CD4-positive, alpha-beta T cell treated with Interleukin-17A for 4 hours (primary cell): ENCODE measurements at regions not wholly inside any gene's neighbourhood (a gene's known extent, or its start where the extent isn't known, plus 50 kb on each side); places are given as distances from the start of the nearest gene placed in this dataset.

ENCODE experiments used
- DNase-seq: peaks from one replicate; pipeline ENCODE4 v3.0.0-alpha.2; 2020; ENCODE audit warnings: mixed read lengths

GRCh38 chr17:55668312-55668920 is 54.2 kb downstream of the TMEM100 start:
- DNase-seq = no peak

DNA sequence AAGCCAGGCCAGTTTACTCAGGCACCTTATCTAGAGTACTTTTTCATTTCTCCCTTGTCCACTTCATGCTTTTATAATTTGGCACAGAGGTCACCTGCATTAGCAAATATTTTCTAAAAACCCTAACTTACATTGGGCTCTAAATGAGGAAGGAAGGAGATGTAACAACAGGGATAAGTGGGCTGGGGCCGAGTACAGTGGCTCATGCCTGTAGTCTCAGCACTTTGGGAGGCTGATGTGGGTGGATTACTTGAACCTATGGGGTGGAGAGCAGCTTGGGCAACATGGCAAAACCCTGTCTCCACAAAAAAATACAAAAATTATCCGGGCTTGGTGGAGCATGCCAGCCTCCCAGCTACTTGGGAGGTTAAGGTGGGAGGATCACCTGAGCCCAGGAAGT is 55.9 kb downstream of the TMEM100 start:
- DNase-seq = no peak

GRCh38 chr17:55664287-55664686 is 58.4 kb downstream of the TMEM100 start:
- DNase-seq = no peak

- no peak for DNase-seq
Measured at GRCh38 chr17:55663400-55663799, 59.3 kb downstream of the TMEM100 start.

DNA sequence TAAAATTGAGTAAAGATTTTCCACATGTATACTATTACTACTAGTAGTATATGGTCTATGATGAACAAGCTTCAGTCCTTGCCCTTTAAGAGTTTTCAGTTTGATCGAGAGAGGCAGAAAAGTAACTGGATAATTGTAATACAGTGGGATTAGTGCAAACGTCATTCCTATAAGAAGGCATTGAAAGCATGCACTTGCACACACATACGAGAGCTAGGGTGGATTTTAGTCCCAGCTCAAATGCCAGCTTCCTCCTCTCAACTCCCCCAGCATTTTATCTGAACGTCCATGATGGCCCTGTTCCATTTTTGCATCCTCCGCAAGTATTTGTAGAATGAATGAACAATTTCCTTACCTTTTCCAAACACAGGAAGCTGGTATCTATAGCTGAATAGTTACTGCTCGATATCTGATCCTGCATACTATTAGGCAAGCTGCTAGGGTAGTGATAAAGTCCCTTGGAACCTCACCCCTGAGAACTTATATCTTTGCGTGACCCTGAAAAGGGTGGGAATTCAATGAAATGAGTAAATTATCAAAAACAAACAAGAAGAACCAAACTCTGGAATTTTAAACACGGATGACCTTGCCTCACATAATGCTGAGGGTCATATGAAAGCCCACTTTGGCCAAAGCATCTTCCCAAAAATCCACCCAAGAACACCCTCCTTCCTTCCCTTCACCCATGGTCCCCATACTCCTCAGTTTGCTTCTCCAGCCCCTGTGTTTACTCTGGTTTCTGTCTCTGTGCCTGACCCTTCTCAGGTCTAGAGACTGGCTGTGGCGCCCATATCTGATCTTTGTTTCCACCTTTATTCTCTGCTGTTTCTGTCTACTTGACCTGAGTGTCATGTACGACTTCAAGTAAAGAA is 60.5 kb downstream of the TMEM100 start:
- DNase-seq = no peak

- no peak for DNase-seq
Measured at GRCh38 chr17:55661256-55661758, 61.4 kb downstream of the TMEM100 start.

GRCh38 chr17:55660178-55660886 is 62.3 kb downstream of the TMEM100 start:
- DNase-seq = no peak

GRCh38 chr17:55659661-55660060 is 63.0 kb downstream of the TMEM100 start:
- no peak for DNase-seq

DNA sequence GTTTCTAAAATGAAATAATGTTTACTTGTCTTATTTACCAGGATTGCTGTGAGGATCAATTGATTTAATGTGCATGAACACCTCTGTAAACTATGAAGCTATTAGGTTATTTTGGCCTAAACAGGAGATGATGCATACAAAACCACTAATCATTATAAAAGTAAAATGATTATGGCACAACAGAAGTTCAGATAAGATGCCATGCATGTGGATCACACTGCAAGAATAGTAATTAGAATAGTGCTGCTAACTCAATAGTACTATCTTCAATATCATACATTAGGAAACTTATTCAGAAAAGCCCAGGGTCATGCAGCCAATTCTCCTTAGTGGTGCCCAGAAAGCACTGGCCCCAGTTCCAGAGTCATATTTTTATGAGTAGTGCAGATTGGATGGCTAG is 66.9 kb downstream of the TMEM100 start:
- no peak for DNase-seq

GRCh38 chr17:55654821-55655220 is 67.8 kb downstream of the TMEM100 start:
- DNase-seq = no peak

- no peak for DNase-seq
Measured at GRCh38 chr17:55654022-55654421, 68.6 kb downstream of the TMEM100 start.

GRCh38 chr17:55652825-55653224 is 69.8 kb downstream of the TMEM100 start:
- no peak for DNase-seq

DNA sequence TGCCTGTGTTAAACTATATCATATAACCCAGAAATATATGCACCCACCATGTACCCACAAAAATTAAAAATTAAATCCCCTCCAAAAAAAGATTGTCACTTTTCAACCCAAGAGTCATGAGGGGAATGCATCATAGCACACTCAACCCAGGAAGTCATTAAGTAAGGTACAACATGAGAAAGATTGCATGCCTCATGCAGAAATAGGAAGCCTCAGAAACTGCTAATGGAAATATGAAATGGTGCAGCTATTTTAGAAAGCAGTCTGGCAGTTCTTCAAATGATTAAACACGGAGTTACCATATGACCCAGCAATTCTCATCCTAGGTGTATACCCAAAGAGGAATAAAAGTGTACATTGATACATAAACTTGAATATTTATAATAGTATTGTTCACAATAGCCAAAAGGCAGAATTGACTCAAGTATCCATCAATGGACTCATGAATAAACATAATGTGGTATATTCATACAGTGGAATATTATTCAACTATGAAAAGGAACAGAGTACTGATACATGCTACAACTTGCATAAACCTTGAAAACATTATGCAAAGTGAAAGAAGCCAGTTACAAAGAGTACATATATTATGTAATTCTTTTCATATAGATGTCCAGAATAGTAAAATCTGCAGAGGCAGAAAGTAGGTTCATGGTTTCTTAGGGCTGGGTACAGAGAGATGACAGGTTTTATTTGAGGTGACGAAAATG is 70.4 kb downstream of the TMEM100 start:
- DNase-seq = no peak

DNA sequence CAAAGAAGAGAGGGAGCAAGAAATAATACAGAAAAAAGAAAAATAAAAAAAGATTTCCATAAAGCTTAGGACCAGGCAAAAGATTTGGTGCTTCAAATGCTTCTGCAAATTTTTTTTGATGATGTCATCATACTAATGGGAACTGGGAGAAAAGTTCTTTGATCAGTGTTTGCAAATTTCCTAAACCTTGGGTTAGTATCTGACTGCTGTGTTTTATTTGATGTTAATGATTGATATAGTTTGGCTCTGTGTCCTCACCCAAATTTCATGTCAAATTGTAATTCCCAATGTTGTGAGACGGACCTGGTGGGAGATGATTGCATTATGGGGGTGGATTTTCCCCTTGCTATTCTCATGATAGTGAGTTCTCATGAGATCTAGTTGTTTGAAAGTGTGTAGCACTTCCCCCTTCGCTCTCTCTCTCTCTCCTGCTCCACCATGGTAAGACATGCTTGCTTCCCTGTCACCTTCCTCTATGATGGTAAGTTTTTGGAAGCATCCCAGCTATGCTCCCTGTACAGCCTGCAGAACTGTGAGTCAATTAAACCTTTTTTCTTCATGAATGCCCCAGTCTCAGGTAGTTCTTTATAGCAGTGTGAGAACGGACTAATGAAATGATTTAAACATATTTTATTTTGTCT is 72.6 kb downstream of the TMEM100 start:
- no peak for DNase-seq

DNA sequence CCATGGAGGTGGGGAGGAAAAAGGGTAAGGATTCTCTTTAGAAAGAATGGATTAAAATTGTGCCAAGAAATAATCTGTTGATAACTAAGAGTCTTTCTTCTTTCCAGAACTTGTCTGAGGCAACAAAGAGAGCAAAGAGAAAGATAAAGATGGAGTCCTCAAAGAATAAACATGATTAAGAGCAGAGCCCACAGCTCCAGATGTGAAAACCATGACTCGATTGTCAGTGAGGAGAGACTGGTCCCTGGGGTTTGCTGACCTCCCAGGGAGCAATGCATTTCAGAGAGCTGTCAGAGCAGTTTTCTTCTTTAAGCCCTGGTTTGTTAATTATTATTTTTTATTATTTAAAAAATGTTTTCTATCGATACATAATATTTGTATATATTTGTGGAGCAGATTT is 74.6 kb downstream of the TMEM100 start:
- DNase-seq = no peak

DNA sequence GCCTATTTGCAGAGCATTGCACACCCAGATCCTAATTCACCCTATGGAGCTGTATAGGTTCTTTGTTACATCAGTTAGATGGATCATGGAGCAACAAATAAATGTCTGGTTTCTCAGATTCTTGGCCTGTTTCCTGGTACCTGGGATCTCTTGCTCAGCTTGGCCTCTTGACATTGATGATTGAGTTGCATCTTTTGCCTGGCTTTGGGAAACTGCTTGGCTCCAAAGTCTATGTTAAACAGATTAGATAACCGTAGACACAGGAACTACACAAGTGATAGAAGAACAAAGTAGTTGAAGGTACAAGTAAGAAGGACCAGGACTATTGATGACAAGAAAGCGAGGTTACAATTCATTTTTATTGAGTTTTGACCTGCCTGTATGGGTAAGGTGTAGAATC is 77.3 kb downstream of the TMEM100 start:
- DNase-seq = no peak

GRCh38 chr17:55644346-55644745 is 78.3 kb downstream of the TMEM100 start:
- no peak for DNase-seq

- DNase-seq = no peak
Measured at GRCh38 chr17:55642741-55643140, 79.9 kb downstream of the TMEM100 start.

GRCh38 chr17:55641676-55642081 is 81.0 kb downstream of the TMEM100 start:
- DNase-seq = peak; percentile 45

DNA sequence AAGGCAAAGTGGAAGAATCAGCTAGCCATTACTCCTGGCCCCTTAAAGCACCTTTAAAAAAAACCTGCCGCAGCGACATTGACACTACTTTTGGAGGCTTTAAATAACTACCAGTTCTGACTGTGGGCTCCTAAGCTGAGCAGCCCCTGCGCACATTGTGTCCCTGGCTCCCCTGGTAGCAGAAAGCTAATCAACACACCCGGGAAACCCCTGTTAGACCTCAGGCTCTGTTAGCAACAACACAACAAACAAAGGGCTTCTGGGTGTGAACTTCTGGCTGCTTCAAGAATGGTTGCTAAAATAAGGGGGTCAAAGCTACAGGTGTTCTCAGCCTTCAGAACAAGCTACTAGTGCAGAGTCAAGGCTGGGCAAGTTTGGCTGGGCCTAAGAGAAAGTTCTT is 83.6 kb downstream of the TMEM100 start:
- no peak for DNase-seq

- no peak for DNase-seq
Measured at GRCh38 chr17:55635253-55635914, 87.3 kb downstream of the TMEM100 start.

- DNase-seq = no peak
Measured at GRCh38 chr17:55634702-55635101, 88.0 kb downstream of the TMEM100 start.
